ENCODE measurements at regions not wholly inside any gene's neighbourhood (a gene's known extent, or its start where the extent isn't known, plus 50 kb on each side); places are given as distances from the start of the nearest gene placed in this dataset.

DNA sequence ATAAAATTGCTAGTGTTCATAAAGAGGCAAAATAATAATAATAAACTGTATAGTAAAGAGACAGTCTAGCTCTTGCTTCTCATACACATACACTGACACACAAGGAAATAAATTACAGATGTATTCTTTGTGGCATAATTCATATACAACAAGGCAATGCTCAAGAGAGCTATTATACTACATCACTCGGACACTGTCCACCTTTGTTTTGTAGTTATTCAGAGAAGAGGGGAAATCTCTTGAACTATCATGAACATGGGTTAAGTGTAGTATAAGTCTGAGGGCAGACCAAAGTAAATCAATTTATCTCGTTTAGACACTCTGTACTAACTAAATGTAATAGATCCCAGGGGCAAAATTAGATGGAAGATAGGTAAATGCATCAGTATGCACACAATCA lies 72.7 kb upstream of the PHIP start:
- Histone ChIP-seq H3K36me3 (ENCODE audit: control insufficient read depth in 2 of 2, extremely low read depth in 1 of 2, insufficient read depth in 2 of 2, low read length in 2 of 2) (no peaks in the 10 kb centered on the region), H3K9ac (replicated peaks; ENCODE audit: extremely low read depth, insufficient read depth, low read length) (no peak overlapping the region), H3K4me2 (ENCODE audit: insufficient read depth, low read length) (no peak overlapping the region), H3K27me3 (ENCODE audit: control insufficient read depth in 2 of 2, insufficient read depth in 2 of 2, low read length in 2 of 2) (no peaks in the 10 kb centered on the region), H4K20me1 (replicated peaks; ENCODE audit: control insufficient read depth, extremely low read depth, insufficient read depth, low read length) (no peaks in the 10 kb centered on the region), H3K4me1 (ENCODE audit: control insufficient read depth, extremely low read depth, insufficient read depth, low read length) (no peaks in the 10 kb centered on the region), H3K9me1 (replicated peaks; ENCODE audit: control insufficient read depth, extremely low read depth, insufficient read depth, low read length) (no peaks in the 10 kb centered on the region), H3K79me2 (ENCODE audit: control insufficient read depth, insufficient read depth, low read length) (no peaks in the 10 kb centered on the region), H3K4me3 (replicated peaks in 1 of 3; ENCODE audit: insufficient read depth in 1 of 3, low read depth in 1 of 3, low read length in 3 of 3) (no peak overlapping the region), H3K9me3 (replicated peaks; ENCODE audit: control insufficient read depth, insufficient read depth, low read length) (no peaks in the 10 kb centered on the region), H2AFZ (ENCODE audit: low read depth, low read length) (no peak overlapping the region), H3K27ac (ENCODE audit: insufficient read depth, low read depth, low read length) (no peak overlapping the region)
- BruUV-seq (replicated peaks), result no TSS peak
- dilution Hi-C loops (cut with MboI; ENCODE audit: extremely low pct_ligation_motif_present, low sequenced_read_pairs) (no loop called here), intact Hi-C loops (cut with micrococcal nuclease) (no loop called here)
- CTCF ChIA-PET, result interaction anchor here (1.4 kb wide), 1 partner anchor 8 kb away, joined by 3 read pairs; no protein-coding TSS in a partner anchor
- TF ChIP-seq GATA2 (IDR thresholded peaks at IDR 0.05; ENCODE audit: insufficient read depth, insufficient read length, low read depth, low read length), result no peak
- TF ChIP-seq MYC (IDR thresholded peaks at IDR 0.05; ENCODE audit: low read depth, low read length), result no peak
- TF ChIP-seq, protein P1, sequence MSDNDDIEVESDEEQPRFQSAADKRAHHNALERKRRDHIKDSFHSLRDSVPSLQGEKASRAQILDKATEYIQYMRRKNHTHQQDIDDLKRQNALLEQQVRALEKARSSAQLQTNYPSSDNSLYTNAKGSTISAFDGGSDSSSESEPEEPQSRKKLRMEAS (IDR thresholded peaks at IDR 0.05; ENCODE audit: insufficient read depth, insufficient read length), result no peak
- no peak for TF ChIP-seq FOS (IDR thresholded peaks at IDR 0.05; ENCODE audit: borderline replicate concordance, insufficient read depth, low read length)
- TF ChIP-seq, protein P2, sequence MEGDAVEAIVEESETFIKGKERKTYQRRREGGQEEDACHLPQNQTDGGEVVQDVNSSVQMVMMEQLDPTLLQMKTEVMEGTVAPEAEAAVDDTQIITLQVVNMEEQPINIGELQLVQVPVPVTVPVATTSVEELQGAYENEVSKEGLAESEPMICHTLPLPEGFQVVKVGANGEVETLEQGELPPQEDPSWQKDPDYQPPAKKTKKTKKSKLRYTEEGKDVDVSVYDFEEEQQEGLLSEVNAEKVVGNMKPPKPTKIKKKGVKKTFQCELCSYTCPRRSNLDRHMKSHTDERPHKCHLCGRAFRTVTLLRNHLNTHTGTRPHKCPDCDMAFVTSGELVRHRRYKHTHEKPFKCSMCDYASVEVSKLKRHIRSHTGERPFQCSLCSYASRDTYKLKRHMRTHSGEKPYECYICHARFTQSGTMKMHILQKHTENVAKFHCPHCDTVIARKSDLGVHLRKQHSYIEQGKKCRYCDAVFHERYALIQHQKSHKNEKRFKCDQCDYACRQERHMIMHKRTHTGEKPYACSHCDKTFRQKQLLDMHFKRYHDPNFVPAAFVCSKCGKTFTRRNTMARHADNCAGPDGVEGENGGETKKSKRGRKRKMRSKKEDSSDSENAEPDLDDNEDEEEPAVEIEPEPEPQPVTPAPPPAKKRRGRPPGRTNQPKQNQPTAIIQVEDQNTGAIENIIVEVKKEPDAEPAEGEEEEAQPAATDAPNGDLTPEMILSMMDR (IDR thresholded peaks at IDR 0.05; ENCODE audit: extremely low read depth in 1 of 2, insufficient read depth in 1 of 2, low read depth in 1 of 2, low read length in 2 of 2), result no peak
- no peak for TF ChIP-seq JUN (IDR thresholded peaks at IDR 0.05; ENCODE audit: borderline replicate concordance, insufficient read depth, insufficient read length, low read depth)
- no peak for TF ChIP-seq POLR2A (IDR thresholded peaks at IDR 0.05; ENCODE audit: low read depth, low read length)
- TF ChIP-seq EZH2 (IDR thresholded peaks at IDR 0.05; ENCODE audit: borderline replicate concordance, low read depth, low read length, severe bottlenecking), result no peak
- TF ChIP-seq POLR2AphosphoS5 (IDR thresholded peaks at IDR 0.05; ENCODE audit: insufficient read depth, low read depth, low read length), result no peak
- FAIRE-seq (no peak), DNase-seq (ENCODE audit: low read depth, low spot score) (no peak)
- POLR2A ChIA-PET, result no interaction called here
